ENCODE measurements at regions not wholly inside any gene's neighbourhood (a gene's known extent, or its start where the extent isn't known, plus 50 kb on each side); places are given as distances from the start of the nearest gene placed in this dataset.
A peak's percentile ranks its signal among the peaks of the same experiment; 100 is the strongest.

DNA sequence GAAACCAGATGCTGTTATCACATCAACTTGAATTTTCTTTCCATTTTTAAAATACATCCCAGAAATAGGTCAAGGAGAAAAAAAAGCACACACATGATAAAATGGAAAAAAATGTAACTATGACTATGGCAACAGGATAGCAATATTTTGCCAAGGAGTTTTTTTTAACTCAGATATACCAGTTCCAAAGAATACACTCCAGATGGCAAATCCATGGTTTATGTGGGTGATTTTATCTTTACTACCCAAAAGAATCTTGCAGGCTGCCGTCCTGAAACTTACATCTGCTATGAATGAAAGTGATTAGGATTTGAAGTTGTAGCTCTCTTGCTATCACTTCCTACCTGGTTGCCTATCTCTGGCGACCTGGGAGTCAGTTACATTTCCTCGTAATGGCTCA lies 91.0 kb upstream of the PLPPR4 start:
- H3K4me1 Mint-ChIP-seq: no peaks in the 10 kb centered on the region
- DNase-seq (no peak), ATAC-seq (no peak)
- no peaks in the 10 kb centered on the region for H3K36me3 Mint-ChIP-seq
- peaks cover 4 to 15% (median 13%) of the 10 kb centered on the region in 5 donors for H3K27me3 Mint-ChIP-seq
- POLR2A ChIA-PET: no interaction called here
- H3K9me3 Mint-ChIP-seq: no peaks in the 10 kb centered on the region
- no peak overlapping the region for H3K4me3 Mint-ChIP-seq
- H3K27ac Mint-ChIP-seq: no peak overlapping the region

- DNase-seq (no peak), ATAC-seq (no peak)
- Mint-ChIP-seq H3K36me3 (no peaks in the 10 kb centered on the region), H3K27me3 (peaks cover 4 to 15% (median 13%) of the 10 kb centered on the region in 5 donors), H3K4me1 (no peaks in the 10 kb centered on the region), H3K27ac (no peak overlapping the region), H3K9me3 (no peaks in the 10 kb centered on the region), H3K4me3 (no peak overlapping the region)
- POLR2A ChIA-PET: no interaction called here
Observed at GRCh38 chr1:99173900-99174299, 90.4 kb upstream of the PLPPR4 start.

DNA sequence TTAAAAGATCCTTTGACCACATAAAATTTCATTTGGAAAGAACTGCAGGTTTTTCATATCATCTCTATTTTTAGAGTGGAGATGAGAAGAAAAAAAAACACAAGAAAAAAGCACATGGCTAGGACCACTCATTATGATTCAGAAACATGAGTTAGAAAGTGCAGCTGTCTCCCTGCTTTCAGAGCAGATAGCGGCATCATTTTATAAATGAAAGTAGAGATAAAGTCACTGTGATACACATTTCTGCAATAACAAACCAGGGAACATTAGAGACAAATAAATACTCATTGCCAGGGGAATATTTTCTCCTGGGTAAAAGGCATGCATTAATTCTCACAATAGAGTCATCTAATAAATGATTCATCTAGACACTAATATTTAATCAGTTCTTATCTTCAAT lies 87.5 kb upstream of the PLPPR4 start:
- ATAC-seq: no peak
- Mint-ChIP-seq H3K36me3 (no peaks in the 10 kb centered on the region), H3K9me3 (no peaks in the 10 kb centered on the region), H3K27me3 (peaks cover 0 to 8% (median 7%) of the 10 kb centered on the region in 5 donors), H3K4me1 (no peaks in the 10 kb centered on the region), H3K27ac (no peak overlapping the region), H3K4me3 (no peak overlapping the region)
- no peak for DNase-seq
- POLR2A ChIA-PET: no interaction called here

GRCh38 chr1:99177465-99177864 lies 86.8 kb upstream of the PLPPR4 start:
- Mint-ChIP-seq H3K9me3 (no peaks in the 10 kb centered on the region), H3K4me3 (no peak overlapping the region), H3K27ac (no peak overlapping the region), H3K36me3 (no peaks in the 10 kb centered on the region), H3K4me1 (no peaks in the 10 kb centered on the region), H3K27me3 (peaks cover 0 to 8% (median 4%) of the 10 kb centered on the region in 5 donors)
- DNase-seq (no peak), ATAC-seq (no peak)
- POLR2A ChIA-PET: no interaction called here

GRCh38 chr1:99180343-99180808 lies 83.9 kb upstream of the PLPPR4 start:
- POLR2A ChIA-PET: no interaction called here
- DNase-seq: peak; percentile 5 to 75 (median 46)
- H3K36me3 Mint-ChIP-seq: no peaks in the 10 kb centered on the region
- no peak overlapping the region for H3K27ac Mint-ChIP-seq
- H3K27me3 Mint-ChIP-seq: peaks cover 0 to 7% (median 3%) of the 10 kb centered on the region in 5 donors
- H3K4me3 Mint-ChIP-seq: no peak overlapping the region
- no peaks in the 10 kb centered on the region for H3K4me1 Mint-ChIP-seq
- H3K9me3 Mint-ChIP-seq: no peaks in the 10 kb centered on the region
- ATAC-seq: peak; percentile 86 to 89

- Mint-ChIP-seq H3K4me3 (no peak overlapping the region), H3K9me3 (no peaks in the 10 kb centered on the region), H3K27me3 (peaks cover 0 to 7% (median 3%) of the 10 kb centered on the region in 5 donors), H3K36me3 (no peaks in the 10 kb centered on the region), H3K27ac (no peak overlapping the region), H3K4me1 (no peaks in the 10 kb centered on the region)
- no peak for DNase-seq
- no peak for ATAC-seq
- POLR2A ChIA-PET: no interaction called here
Observed at GRCh38 chr1:99180915-99181314, 83.4 kb upstream of the PLPPR4 start.

DNA sequence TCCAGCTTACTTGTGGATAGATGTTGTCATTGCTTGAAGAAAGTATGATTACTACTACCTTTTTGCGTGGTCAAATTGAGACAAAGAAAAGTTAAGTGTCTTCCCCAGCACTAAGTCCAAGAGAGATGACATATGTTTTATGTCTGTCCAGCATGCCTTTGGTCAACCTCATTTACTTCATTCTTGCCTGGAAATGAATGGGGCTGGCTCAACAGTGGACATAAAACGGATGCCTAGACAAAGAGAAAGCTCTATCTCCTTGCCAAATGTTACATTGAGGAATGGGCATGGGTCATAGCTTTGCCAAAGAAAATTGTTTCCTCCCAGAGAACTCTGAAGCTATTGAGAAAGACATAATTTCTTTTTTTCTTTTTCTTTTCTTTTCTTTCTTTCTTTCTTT lies 82.4 kb upstream of the PLPPR4 start:
- Mint-ChIP-seq H3K4me3 (no peak overlapping the region), H3K36me3 (no peaks in the 10 kb centered on the region), H3K4me1 (no peaks in the 10 kb centered on the region), H3K27ac (no peak overlapping the region), H3K27me3 (peaks cover 0 to 7% (median 3%) of the 10 kb centered on the region in 5 donors), H3K9me3 (no peaks in the 10 kb centered on the region)
- POLR2A ChIA-PET: no interaction called here
- DNase-seq (no peak), ATAC-seq (no peak)

DNA sequence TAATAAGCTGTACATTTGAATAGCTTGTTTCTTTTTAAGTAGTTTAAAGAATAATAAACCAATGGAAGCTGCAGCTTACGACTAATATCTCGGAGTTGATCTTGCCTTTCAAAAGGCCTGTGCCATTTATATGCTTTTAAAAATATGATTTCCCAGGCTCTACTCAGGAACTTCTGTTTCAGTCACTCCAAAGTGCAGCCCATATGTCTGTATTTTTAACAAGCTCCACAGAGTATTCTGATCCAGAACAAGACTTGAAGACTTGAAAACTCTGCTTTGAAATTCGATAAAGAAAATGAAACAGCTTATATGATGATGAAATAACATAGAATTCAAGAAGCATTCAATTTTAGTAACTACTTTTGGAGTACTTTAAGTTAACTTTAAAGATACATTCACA lies 79.1 kb upstream of the PLPPR4 start:
- ATAC-seq (no peak), DNase-seq (no peak)
- no peaks in the 10 kb centered on the region for H3K9me3 Mint-ChIP-seq
- no peaks in the 10 kb centered on the region for H3K4me1 Mint-ChIP-seq
- no peak overlapping the region for H3K4me3 Mint-ChIP-seq
- no peaks in the 10 kb centered on the region for H3K36me3 Mint-ChIP-seq
- H3K27ac Mint-ChIP-seq: no peak overlapping the region
- POLR2A ChIA-PET: no interaction called here
- H3K27me3 Mint-ChIP-seq: peaks cover 2 to 14% (median 5%) of the 10 kb centered on the region in 5 donors

DNA sequence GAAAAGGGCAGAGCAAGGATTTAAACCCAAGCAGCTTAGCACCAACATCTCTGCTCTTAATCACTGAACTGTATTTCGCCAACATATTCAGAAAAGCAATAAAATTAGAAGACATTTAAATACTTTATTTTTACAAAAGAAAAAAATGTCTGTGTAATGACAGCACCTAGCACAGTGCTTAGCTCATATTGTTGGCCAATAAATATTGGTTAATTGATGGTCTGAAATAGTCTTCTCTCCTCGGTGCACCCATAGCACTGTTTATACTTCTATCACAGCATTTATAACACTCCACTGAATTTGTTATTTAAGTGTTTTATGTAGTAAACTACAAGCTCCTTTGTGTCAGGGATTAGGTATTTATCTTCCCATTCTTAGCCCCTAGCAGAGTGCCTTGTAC lies 70.9 kb upstream of the PLPPR4 start:
- H3K4me3 Mint-ChIP-seq: no peak overlapping the region
- H3K9me3 Mint-ChIP-seq: peaks cover 0 to 15% (median 0%) of the 10 kb centered on the region in 9 donors
- H3K27ac Mint-ChIP-seq: no peak overlapping the region
- ATAC-seq: no peak
- POLR2A ChIA-PET: no interaction called here
- H3K27me3 Mint-ChIP-seq: peaks cover 3 to 38% (median 14%) of the 10 kb centered on the region in 5 donors
- H3K36me3 Mint-ChIP-seq: no peaks in the 10 kb centered on the region
- DNase-seq: no peak
- no peaks in the 10 kb centered on the region for H3K4me1 Mint-ChIP-seq

GRCh38 chr1:99198393-99198792 lies 65.9 kb upstream of the PLPPR4 start:
- POLR2A ChIA-PET: interaction anchor here (0.6 kb wide), 1 partner anchor 379 kb away, joined by 3 read pairs; no protein-coding TSS in a partner anchor
- Mint-ChIP-seq H3K27me3 (peaks cover 1 to 10% (median 6%) of the 10 kb centered on the region in 5 donors), H3K4me1 (no peaks in the 10 kb centered on the region), H3K4me3 (no peak overlapping the region), H3K9me3 (peaks cover 0 to 2% (median 0%) of the 10 kb centered on the region in 9 donors), H3K36me3 (no peaks in the 10 kb centered on the region), H3K27ac (no peak overlapping the region)
- no peak for DNase-seq
- no peak for ATAC-seq

- Mint-ChIP-seq H3K27me3 (peaks cover 0 to 9% (median 3%) of the 10 kb centered on the region in 5 donors), H3K4me3 (no peak overlapping the region), H3K27ac (no peak overlapping the region), H3K9me3 (peaks cover 0 to 3% (median 0%) of the 10 kb centered on the region in 9 donors), H3K4me1 (no peaks in the 10 kb centered on the region), H3K36me3 (no peaks in the 10 kb centered on the region)
- POLR2A ChIA-PET: no interaction called here
- no peak for ATAC-seq
- DNase-seq: no peak
Observed at GRCh38 chr1:99207216-99207615, 57.1 kb upstream of the PLPPR4 start.
